ENCODE measurements at regions not wholly inside any gene's neighbourhood (a gene's known extent, or its start where the extent isn't known, plus 50 kb on each side); places are given as distances from the start of the nearest gene placed in this dataset.
"Not testable (repeated sequence)": the region's sequence is repeated elsewhere in the genome, so short reads cannot be mapped to it uniquely, and the experiment has no call there.

GRCh38 chr11:23764286-23764685 lies 732.6 kb upstream of the LUZP2 start:
- no peak for DNase-seq (ENCODE audit: low read depth)

- DNase-seq (ENCODE audit: low read depth), result no peak
These were observed 731.1 kb upstream of the LUZP2 start for GRCh38 chr11:23765682-23766252.

GRCh38 chr11:23767576-23767975 lies 729.3 kb upstream of the LUZP2 start:
- DNase-seq (ENCODE audit: low read depth), result no peak

DNA sequence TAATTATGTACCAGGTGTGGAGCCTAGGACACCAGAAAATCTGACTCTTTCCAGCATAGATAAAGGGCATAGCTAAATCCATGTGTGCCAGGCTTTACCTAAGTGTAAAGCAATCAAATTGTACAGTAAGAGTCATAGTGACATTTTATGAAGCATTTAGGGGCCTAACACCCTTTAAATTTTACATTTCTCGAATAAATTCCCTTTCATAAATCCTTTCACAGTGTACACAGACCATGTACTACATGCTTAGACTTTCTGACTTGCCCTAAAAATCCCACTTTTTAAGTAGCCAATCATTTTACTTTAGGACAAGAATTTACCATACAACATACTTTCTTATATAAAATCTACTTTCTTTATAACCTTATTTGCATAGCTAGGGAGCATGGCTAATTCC lies 727.6 kb upstream of the LUZP2 start:
- no peak for DNase-seq (ENCODE audit: low read depth)

- DNase-seq (ENCODE audit: low read depth), result no peak
These were observed 724.8 kb upstream of the LUZP2 start for GRCh38 chr11:23772081-23772480.

GRCh38 chr11:23778971-23779370 lies 717.9 kb upstream of the LUZP2 start:
- DNase-seq (ENCODE audit: low read depth), result no peak

- no peak for DNase-seq (ENCODE audit: low read depth)
These were observed 716.6 kb upstream of the LUZP2 start for GRCh38 chr11:23780231-23780630.

GRCh38 chr11:23781803-23782560 lies 714.9 kb upstream of the LUZP2 start:
- no peak for DNase-seq (ENCODE audit: low read depth)

- not testable (repeated sequence) for DNase-seq (ENCODE audit: low read depth)
These were observed 709.9 kb upstream of the LUZP2 start for GRCh38 chr11:23786974-23787373.

DNA sequence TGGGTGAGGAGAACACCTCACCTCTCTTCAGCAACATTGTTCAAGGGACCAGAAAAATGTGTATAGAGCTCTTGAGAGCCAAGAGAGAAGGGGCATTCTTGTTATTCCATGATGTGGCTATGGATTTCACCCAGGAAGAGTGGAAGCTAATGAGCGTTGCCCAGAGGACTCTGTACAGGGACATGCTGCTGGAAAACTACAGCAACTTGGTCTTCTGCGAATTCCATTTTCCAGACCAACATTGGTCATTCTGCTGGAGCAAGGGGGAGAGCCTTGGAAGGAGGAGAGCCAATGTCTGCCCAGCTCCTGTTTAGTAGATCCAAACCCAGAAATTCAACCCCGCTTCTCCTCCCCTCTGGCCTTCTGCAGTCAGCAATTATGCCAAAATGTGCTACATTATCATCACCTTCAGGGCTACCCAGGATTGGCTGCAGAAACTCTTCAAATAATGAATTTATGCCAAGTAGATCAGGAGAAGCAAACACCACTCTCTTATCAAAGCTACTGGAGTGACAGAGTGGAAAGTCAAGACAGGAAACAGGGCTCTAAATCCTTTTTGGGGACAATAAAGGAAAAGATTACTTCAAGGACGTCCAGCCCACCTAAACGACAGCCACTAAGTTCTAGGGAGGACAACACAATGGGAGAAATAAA lies 707.5 kb upstream of the LUZP2 start:
- DNase-seq (ENCODE audit: low read depth), result no peak

- no peak for DNase-seq (ENCODE audit: low read depth)
These were observed 706.9 kb upstream of the LUZP2 start for GRCh38 chr11:23789938-23790371.

DNA sequence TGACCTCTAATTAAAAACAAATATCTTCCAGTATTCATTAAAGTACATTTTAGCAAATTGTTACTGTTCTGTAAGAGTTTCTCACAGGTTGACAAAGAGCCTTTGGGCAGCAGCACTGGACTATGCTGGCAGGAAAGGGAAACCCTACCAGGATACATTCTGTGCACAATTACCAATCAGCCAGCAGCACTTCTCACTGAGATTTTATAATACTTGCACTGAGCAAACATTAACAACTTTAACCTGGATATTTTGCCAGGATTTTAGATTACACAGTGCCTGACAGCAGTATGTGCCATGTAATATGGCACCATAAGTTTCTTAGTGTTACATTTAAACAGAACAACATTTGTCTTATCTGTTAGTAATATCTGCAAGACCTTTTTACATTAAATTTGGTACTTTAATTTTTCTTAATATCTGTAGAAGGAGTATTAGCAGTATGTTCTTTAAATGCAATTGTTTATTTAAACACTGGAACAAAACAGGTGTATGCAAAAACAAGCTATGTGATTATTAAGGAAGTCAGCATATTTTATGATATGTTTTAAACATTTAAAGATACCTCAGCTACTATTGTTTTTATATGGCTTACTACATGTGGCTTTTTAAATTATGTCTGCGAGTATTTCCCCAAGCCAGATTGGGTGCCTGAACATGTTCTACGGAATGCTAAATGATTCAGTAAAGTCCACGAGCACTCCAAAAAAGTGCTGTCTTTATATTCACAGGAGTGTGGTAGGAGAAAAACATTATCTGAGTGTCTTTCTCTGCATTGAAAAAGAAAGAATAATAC lies 699.0 kb upstream of the LUZP2 start:
- no peak for DNase-seq (ENCODE audit: low read depth)

DNA sequence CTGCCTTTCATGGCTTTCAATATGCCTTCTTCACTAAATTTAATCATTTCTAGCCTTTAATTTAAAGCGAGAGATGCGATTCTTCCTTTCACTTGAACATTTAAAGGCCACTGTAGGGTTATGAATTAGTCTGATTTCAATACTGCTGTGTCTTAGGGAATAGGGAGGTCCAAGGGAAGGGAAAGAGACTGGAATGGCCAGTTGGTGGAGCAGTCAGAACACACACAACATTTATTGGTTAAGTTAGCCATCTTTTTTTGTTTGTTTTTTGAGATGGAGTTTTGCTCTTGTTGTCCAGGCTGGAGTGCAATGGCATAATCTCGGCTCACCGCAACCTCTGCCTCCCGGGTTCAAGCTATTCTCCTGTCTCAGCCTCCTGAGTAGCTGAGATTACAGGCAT lies 662.5 kb upstream of the LUZP2 start:
- not testable (repeated sequence) for DNase-seq (ENCODE audit: low read depth)

DNA sequence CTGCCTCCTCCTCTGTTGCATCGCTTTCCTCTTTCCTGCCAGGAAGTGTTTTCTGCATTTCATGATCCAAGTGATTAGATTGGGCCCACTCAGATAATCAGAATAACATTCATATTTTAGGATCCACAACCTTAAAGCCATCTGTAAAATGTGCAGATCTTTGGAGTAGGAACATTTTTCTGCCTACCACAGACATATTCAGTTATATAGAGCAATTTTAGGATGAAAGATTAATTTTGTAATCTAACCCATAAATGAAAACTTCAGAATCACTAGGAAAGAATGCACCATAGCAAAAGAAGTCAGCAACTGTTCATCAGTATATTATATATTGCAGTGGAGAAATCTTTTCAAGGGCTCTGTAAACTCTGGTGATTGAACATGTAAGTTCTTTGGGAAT lies 659.9 kb upstream of the LUZP2 start:
- DNase-seq (ENCODE audit: low read depth), result no peak

- no peak for DNase-seq (ENCODE audit: low read depth)
These were observed 656.0 kb upstream of the LUZP2 start for GRCh38 chr11:23840872-23841271.

- DNase-seq (ENCODE audit: low read depth), result no peak
These were observed 649.9 kb upstream of the LUZP2 start for GRCh38 chr11:23846902-23847422.

- no peak for DNase-seq (ENCODE audit: low read depth)
These were observed 645.6 kb upstream of the LUZP2 start for GRCh38 chr11:23851216-23851615.

DNA sequence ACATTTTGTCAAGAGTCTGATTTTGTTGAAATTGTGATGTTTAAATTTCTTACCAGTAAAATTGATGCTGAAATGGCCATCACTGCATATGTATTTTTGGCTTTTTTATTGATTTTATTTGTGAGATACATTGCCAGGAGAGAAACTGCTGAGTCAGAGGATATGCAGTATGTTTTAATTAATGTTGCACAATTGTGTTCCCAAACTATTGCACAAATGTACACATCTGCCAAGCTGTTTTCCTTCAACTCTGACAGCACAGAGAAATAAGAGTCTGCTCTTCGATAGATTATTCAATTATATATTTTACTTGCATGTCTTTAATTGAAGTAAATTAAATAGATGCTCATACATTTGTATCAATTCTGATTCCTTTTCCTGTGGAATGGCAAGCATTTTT lies 640.2 kb upstream of the LUZP2 start:
- DNase-seq (ENCODE audit: low read depth), result peak; percentile 79

- DNase-seq (ENCODE audit: low read depth), result no peak
These were observed 637.8 kb upstream of the LUZP2 start for GRCh38 chr11:23859087-23859486.

GRCh38 chr11:23861615-23862014 lies 635.2 kb upstream of the LUZP2 start:
- no peak for DNase-seq (ENCODE audit: low read depth)

DNA sequence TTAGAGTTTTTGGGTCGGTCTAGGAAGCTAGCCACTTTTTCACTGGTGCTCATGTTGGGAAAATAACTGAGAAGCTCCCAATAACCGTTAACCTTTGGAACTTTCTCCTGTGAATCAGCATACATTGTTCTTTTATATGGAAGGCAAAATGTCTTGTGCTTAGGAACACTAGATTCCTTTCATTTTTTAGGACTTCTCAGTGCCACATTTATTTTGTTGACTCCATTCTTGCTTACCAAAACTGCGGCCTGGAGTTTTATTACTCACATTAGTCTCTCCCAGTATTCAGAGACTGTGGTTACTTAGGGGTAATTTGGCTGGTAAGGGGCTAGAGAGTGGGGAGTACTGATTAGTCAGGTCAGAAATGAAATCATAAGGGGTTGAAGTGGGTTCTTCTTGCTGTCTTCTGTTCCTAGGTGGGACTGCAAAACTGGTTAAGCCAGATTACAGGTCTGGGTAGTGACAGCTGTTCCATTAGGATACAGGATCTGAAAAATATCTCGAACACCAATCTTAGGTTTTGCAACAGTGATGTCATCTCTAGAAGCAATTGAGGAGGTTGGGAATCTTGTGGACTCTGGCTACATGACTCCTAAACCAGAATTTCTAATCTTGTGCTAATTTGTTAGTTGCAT lies 631.4 kb upstream of the LUZP2 start:
- DNase-seq (ENCODE audit: low read depth), result no peak

DNA sequence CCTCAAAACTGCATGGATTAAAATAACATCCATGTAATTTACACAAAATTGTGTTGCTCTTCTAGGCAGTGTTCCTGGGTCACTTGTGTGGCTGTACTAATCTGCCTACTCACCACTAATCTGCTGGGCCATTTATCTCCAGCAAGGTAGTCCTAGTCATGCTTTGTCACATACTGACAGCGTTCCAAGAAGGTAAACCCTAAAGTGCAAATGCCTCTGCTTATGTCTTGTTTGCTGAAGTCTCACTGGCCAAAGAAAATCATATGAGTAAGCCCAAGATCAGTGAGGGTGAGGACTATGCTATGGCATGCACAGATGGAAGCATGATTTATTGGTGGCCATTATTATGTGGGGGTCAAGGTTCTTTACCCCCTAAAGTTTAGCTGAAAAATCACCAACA lies 630.2 kb upstream of the LUZP2 start:
- no peak for DNase-seq (ENCODE audit: low read depth)

Measured in fibroblast of the conjunctiva (primary cell).